Left lobe of liver (tissue), 2 donors: ENCODE measurements at regions not wholly inside any gene's neighbourhood (a gene's known extent, or its start where the extent isn't known, plus 50 kb on each side); places are given as distances from the start of the nearest gene placed in this dataset.
A peak's percentile ranks its signal among the peaks of the same experiment; 100 is the strongest.

Experiments used
- ATAC-seq: fragments of 200-7000 bp; cut with Tn5 transposase; one replicate; pipeline ENCODE4 v1.9.1; 2020; ENCODE audit warnings: mild to moderate bottlenecking, moderate library complexity
- DNase-seq: peaks from one replicate; pipeline ENCODE4 v3.0.0-alpha.2; 2020; ENCODE audit warnings: low spot score
- donor health status: DM: no; HTN: no; CAD: no; lungs with moderate emphysema.
- donor health status: DM: no; HTN: yes; CAD: no.

- DNase-seq, result no peak
- ATAC-seq, result no peak
Measured at GRCh38 chr4:126265888-126266287, 951.1 kb downstream of the FAT4 start.

- no peak for DNase-seq
- ATAC-seq, result no peak
Measured at GRCh38 chr4:126267689-126268088, 952.9 kb downstream of the FAT4 start.

GRCh38 chr4:126268106-126268505 is 953.4 kb downstream of the FAT4 start:
- ATAC-seq, result no peak
- DNase-seq, result no peak

- no peak for DNase-seq
Measured at GRCh38 chr4:126269106-126269505, 954.4 kb downstream of the FAT4 start.

GRCh38 chr4:126271292-126271691 is 956.5 kb downstream of the FAT4 start:
- no peak for DNase-seq
- ATAC-seq, result no peak

More at GRCh38 chr4:126269106-126269505, 954.4 kb downstream of the FAT4 start:
- ATAC-seq, result no peak

- ATAC-seq (no peak), DNase-seq (no peak)
Measured at GRCh38 chr4:126273746-126274145, 959.0 kb downstream of the FAT4 start.

GRCh38 chr4:126291886-126292285 is 977.1 kb downstream of the FAT4 start:
- no peak for ATAC-seq
- no peak for DNase-seq

GRCh38 chr4:126298271-126298670 is 983.5 kb downstream of the FAT4 start:
- DNase-seq, result no peak
- no peak for ATAC-seq

GRCh38 chr4:126306152-126306869 is 991.6 kb downstream of the FAT4 start:
- no peak for DNase-seq
- peak; percentile 64 for ATAC-seq

- no peak for DNase-seq
- ATAC-seq, result no peak
Measured at GRCh38 chr4:126318376-126318775, 1003.6 kb downstream of the FAT4 start.

GRCh38 chr4:126328914-126329313 is 1014.2 kb downstream of the FAT4 start:
- ATAC-seq (no peak), DNase-seq (no peak)

- DNase-seq, result no peak
- ATAC-seq, result no peak
Measured at GRCh38 chr4:126338548-126338947, 1023.8 kb downstream of the FAT4 start.

GRCh38 chr4:126341927-126342326 is 1027.2 kb downstream of the FAT4 start:
- DNase-seq (no peak), ATAC-seq (no peak)

GRCh38 chr4:126344472-126344871 is 1029.7 kb downstream of the FAT4 start:
- no peak for ATAC-seq
- no peak for DNase-seq

- DNase-seq (no peak), ATAC-seq (no peak)
Measured at GRCh38 chr4:126346654-126347053, 1031.9 kb downstream of the FAT4 start.

- DNase-seq (no peak), ATAC-seq (no peak)
Measured at GRCh38 chr4:126354784-126355183, 1040.0 kb downstream of the FAT4 start.

- no peak for ATAC-seq
Measured at GRCh38 chr4:126358041-126358440, 1043.3 kb downstream of the FAT4 start.

GRCh38 chr4:126361287-126361686 is 1046.5 kb downstream of the FAT4 start:
- DNase-seq (no peak), ATAC-seq (no peak)

More at GRCh38 chr4:126358041-126358440, 1043.3 kb downstream of the FAT4 start:
- no peak for DNase-seq

GRCh38 chr4:126364311-126364911 is 1049.7 kb downstream of the FAT4 start:
- ATAC-seq (no peak), DNase-seq (no peak)

- ATAC-seq (no peak), DNase-seq (no peak)
Measured at GRCh38 chr4:126369076-126369475, 1054.3 kb downstream of the FAT4 start.

GRCh38 chr4:126372634-126373033 is 1057.9 kb downstream of the FAT4 start:
- no peak for DNase-seq
- ATAC-seq, result no peak

GRCh38 chr4:126375462-126376054 is 1060.8 kb downstream of the FAT4 start:
- ATAC-seq, result peak; percentile 66
- DNase-seq, result no peak
